Endothelial cell (in vitro differentiated cells): ENCODE measurements at regions not wholly inside any gene's neighbourhood (a gene's known extent, or its start where the extent isn't known, plus 50 kb on each side); places are given as distances from the start of the nearest gene placed in this dataset.

ENCODE experiments used
- DNase-seq: peaks from one replicate; pipeline ENCODE4 v3.0.0; 2021; ENCODE audit warnings: low spot score
- H3K27ac Mint-ChIP-seq: one replicate; pipeline ENCODE4 v1.8.0; 2021; ENCODE audit warnings: mixed read lengths, inconsistent platforms; ENCODE audit not compliant: unreplicated experiment
- H3K27me3 Mint-ChIP-seq: one replicate; pipeline ENCODE4 v1.8.0; 2021; ENCODE audit warnings: mild to moderate bottlenecking, moderate library complexity, mixed read lengths, inconsistent platforms; ENCODE audit not compliant: unreplicated experiment
- H3K36me3 Mint-ChIP-seq: one replicate; pipeline ENCODE4 v1.8.0; 2021; ENCODE audit warnings: mild to moderate bottlenecking, low read depth, mixed read lengths, inconsistent platforms; ENCODE audit not compliant: unreplicated experiment
- H3K4me1 Mint-ChIP-seq: one replicate; pipeline ENCODE4 v1.8.0; 2021; ENCODE audit warnings: mild to moderate bottlenecking, mixed read lengths, inconsistent platforms; ENCODE audit not compliant: unreplicated experiment
- H3K4me3 Mint-ChIP-seq: one replicate; pipeline ENCODE4 v1.8.0; 2021; ENCODE audit warnings: mild to moderate bottlenecking, mixed read lengths, inconsistent platforms; ENCODE audit not compliant: unreplicated experiment
- H3K9me3 Mint-ChIP-seq: one replicate; pipeline ENCODE4 v1.8.0; 2021; ENCODE audit warnings: mixed read lengths, inconsistent platforms; ENCODE audit not compliant: unreplicated experiment
- CTCF ChIP-seq: fragments of 200-600 bp; sonication (generic); IDR thresholded peaks from one replicate; pipeline ENCODE4 v1.5.0; 2021; ENCODE audit warnings: antibody characterized with exemption; ENCODE audit not compliant: unreplicated experiment

- DNase-seq, result no peak
- no peaks in the 10 kb centered on the region for H3K4me1 Mint-ChIP-seq
- no peaks in the 10 kb centered on the region for H3K36me3 Mint-ChIP-seq
- no peak overlapping the region for H3K27ac Mint-ChIP-seq
- H3K4me3 Mint-ChIP-seq, result no peak overlapping the region
- peaks cover 2% of the 10 kb centered on the region for H3K27me3 Mint-ChIP-seq
- TF ChIP-seq CTCF, result no peak
- no peaks in the 10 kb centered on the region for H3K9me3 Mint-ChIP-seq
These were observed 117.1 kb upstream of the FRG1 start for GRCh38 chr4:189823591-189823990.

DNA sequence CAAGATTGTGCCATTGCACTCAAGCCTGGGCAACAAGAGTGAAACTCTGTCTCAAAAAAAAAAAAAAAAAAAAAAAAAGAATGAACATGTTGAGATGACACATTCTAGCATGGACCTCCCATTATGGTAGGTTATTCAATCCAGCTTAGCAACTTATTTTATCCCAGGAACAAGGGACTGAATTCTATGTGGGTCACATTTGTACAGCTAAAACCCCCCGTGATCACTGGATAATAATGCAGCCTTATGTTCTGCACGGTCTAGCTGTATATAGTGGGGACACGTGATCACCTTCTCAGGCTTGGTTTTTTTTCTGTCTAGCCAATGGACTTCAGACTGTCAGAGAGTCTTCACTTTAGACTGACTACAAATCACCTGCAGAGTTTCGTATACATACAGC lies 115.2 kb upstream of the FRG1 start:
- Mint-ChIP-seq H3K9me3 (no peaks in the 10 kb centered on the region), H3K36me3 (no peaks in the 10 kb centered on the region), H3K4me1 (no peaks in the 10 kb centered on the region), H3K4me3 (no peak overlapping the region), H3K27me3 (peaks cover 5% of the 10 kb centered on the region), H3K27ac (no peak overlapping the region)
- no peak for DNase-seq
- no peak for TF ChIP-seq CTCF

GRCh38 chr4:189826657-189827056 lies 114.0 kb upstream of the FRG1 start:
- Mint-ChIP-seq H3K27me3 (peaks cover 5% of the 10 kb centered on the region), H3K9me3 (no peaks in the 10 kb centered on the region), H3K36me3 (no peaks in the 10 kb centered on the region), H3K4me3 (no peak overlapping the region), H3K27ac (no peak overlapping the region), H3K4me1 (no peaks in the 10 kb centered on the region)
- no peak for TF ChIP-seq CTCF
- DNase-seq, result no peak

DNA sequence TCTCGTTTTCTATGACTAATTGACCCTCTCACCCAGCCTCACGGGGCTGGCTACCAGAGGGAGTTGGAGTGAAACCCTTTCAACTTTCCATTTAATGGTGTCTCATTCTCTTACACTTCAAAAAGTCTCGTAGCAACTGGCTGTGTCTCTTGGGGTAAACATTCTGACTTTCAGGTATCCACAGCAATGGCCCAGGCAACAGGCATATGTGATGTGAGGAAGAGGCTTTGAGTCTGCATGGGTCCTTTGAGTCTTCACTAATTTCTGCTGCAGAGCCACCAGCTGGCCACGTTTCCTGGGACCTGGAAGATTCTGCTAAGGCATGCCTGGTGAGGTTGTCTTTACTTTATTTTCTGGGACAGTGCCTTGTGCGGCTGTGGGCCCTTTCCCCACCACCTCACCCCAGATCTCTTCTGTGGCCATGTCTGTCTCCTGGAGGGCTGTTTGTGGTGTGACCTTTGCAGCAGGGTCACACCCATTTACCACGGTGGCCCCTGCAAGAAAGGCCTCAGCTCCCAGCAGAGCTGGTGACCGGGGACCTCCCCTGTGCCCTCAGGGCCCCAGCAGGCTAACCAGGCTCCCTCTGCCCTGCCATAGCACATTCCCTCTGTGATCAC lies 112.5 kb upstream of the FRG1 start:
- H3K9me3 Mint-ChIP-seq, result no peaks in the 10 kb centered on the region
- peaks cover 4% of the 10 kb centered on the region for H3K27me3 Mint-ChIP-seq
- no peak overlapping the region for H3K4me3 Mint-ChIP-seq
- H3K4me1 Mint-ChIP-seq, result no peaks in the 10 kb centered on the region
- no peak for DNase-seq
- no peak overlapping the region for H3K27ac Mint-ChIP-seq
- TF ChIP-seq CTCF, result no peak
- no peaks in the 10 kb centered on the region for H3K36me3 Mint-ChIP-seq

- Mint-ChIP-seq H3K4me1 (no peaks in the 10 kb centered on the region), H3K36me3 (no peaks in the 10 kb centered on the region), H3K4me3 (no peak overlapping the region), H3K27ac (no peak overlapping the region), H3K27me3 (peaks cover 6% of the 10 kb centered on the region), H3K9me3 (no peaks in the 10 kb centered on the region)
- no peak for DNase-seq
- TF ChIP-seq CTCF, result no peak
These were observed 108.1 kb upstream of the FRG1 start for GRCh38 chr4:189832528-189832927.
